H9 (cell line): ENCODE measurements at regions not wholly inside any gene's neighbourhood (a gene's known extent, or its start where the extent isn't known, plus 50 kb on each side); places are given as distances from the start of the nearest gene placed in this dataset.

ENCODE experiments used
- DNase-seq: peaks from one replicate; pipeline ENCODE4 v3.0.0-alpha.2; 2017
- H2AFZ ChIP-seq: one replicate; pipeline ENCODE4 v1.6.1; 2013; ENCODE audit warnings: mild to moderate bottlenecking, low read length, control low read depth, moderate library complexity
- H2AK5ac ChIP-seq: 2 replicates; pipeline ENCODE4 v1.6.1; 2013; ENCODE audit warnings: low read length, control low read depth, mixed read lengths; ENCODE audit not compliant: insufficient read length
- H2BK120ac ChIP-seq: one replicate; pipeline ENCODE4 v1.6.1; 2013; ENCODE audit warnings: low read depth, mild to moderate bottlenecking, low read length, control low read depth, inconsistent platforms; ENCODE audit not compliant: poor library complexity, severe bottlenecking
- H2BK12ac ChIP-seq: 2 replicates; pipeline ENCODE4 v1.6.1; 2013; ENCODE audit warnings: low read length, control low read depth, mixed read lengths, low read depth; ENCODE audit not compliant: insufficient read length
- H2BK15ac ChIP-seq: 2 replicates; pipeline ENCODE4 v1.6.1; 2013; ENCODE audit warnings: low read depth, low read length, control low read depth
- H2BK20ac ChIP-seq: one replicate; pipeline ENCODE4 v1.6.1; 2013; ENCODE audit warnings: low read depth, mild to moderate bottlenecking, low read length, control low read depth, inconsistent platforms; ENCODE audit not compliant: poor library complexity, severe bottlenecking
- H2BK5ac ChIP-seq: 2 replicates; pipeline ENCODE4 v1.6.1; 2013; ENCODE audit warnings: low read length, control low read depth, mixed read lengths; ENCODE audit not compliant: insufficient read length
- H3K14ac ChIP-seq: 2 replicates; pipeline ENCODE4 v1.6.1; 2013; ENCODE audit warnings: low read length, control low read depth; ENCODE audit not compliant: insufficient read depth
- H3K18ac ChIP-seq: 2 replicates; pipeline ENCODE4 v1.6.1; 2013; ENCODE audit warnings: low read depth, mild to moderate bottlenecking, mixed read lengths, low read length, control low read depth; ENCODE audit not compliant: insufficient read length
- H3K23ac ChIP-seq: 2 replicates; pipeline ENCODE4 v1.6.1; 2013; ENCODE audit warnings: low read length, control low read depth, mixed read lengths, low read depth; ENCODE audit not compliant: insufficient read length
- H3K23me2 ChIP-seq: 2 replicates; pipeline ENCODE4 v1.6.1; 2013; ENCODE audit warnings: low read depth, mild to moderate bottlenecking, mixed read lengths, low read length, control low read depth; ENCODE audit not compliant: insufficient read length, poor library complexity, severe bottlenecking
- H3K27ac ChIP-seq: 2 replicates; pipeline ENCODE4 v1.5.1; 2013; ENCODE audit warnings: low read length, control low read depth, mixed read lengths, low read depth; ENCODE audit not compliant: insufficient read length
- H3K27me3 ChIP-seq: 2 replicates; pipeline ENCODE4 v1.6.1; 2013; ENCODE audit warnings: low read length, control low read depth, inconsistent platforms; ENCODE audit not compliant: insufficient read depth
- H3K4ac ChIP-seq: 2 replicates; pipeline ENCODE4 v1.6.1; 2013; ENCODE audit warnings: low read depth, mild to moderate bottlenecking, control low read depth, inconsistent platforms, low read length, moderate library complexity
- H3K4me1 ChIP-seq: 2 replicates; pipeline ENCODE4 v1.6.1; 2013; ENCODE audit warnings: low read length, control low read depth, inconsistent platforms; ENCODE audit not compliant: insufficient read depth
- H3K4me2 ChIP-seq: 2 replicates; pipeline ENCODE4 v1.6.1; 2013; ENCODE audit warnings: low read length, control low read depth, mixed read lengths; ENCODE audit not compliant: insufficient read length, insufficient read depth
- H3K56ac ChIP-seq: 2 replicates; pipeline ENCODE4 v1.6.1; 2013; ENCODE audit warnings: low read depth, mild to moderate bottlenecking, mixed read lengths, low read length, control low read depth; ENCODE audit not compliant: insufficient read length
- H3K79me1 ChIP-seq: 2 replicates; pipeline ENCODE4 v1.6.1; 2013; ENCODE audit warnings: low read depth, mild to moderate bottlenecking, moderate library complexity, low read length, control low read depth, inconsistent platforms; ENCODE audit not compliant: insufficient read depth, poor library complexity, severe bottlenecking
- H3K79me2 ChIP-seq: 2 replicates; pipeline ENCODE4 v1.6.1; 2013; ENCODE audit warnings: low read length, control low read depth, inconsistent platforms; ENCODE audit not compliant: insufficient read depth
- H3K9ac ChIP-seq: 2 replicates; pipeline ENCODE4 v1.6.1; 2013; ENCODE audit warnings: low read length, control low read depth, mixed read lengths; ENCODE audit not compliant: insufficient read length; ENCODE audit errors: extremely low read depth
- H3K9me3 ChIP-seq: one replicate; pipeline ENCODE4 v1.6.1; 2013; ENCODE audit warnings: low read depth, low read length, inconsistent platforms; ENCODE audit not compliant: control insufficient read depth
- H3T11ph ChIP-seq: one replicate; pipeline ENCODE4 v1.6.1; 2013; ENCODE audit warnings: mild to moderate bottlenecking, low read length, control low read depth, inconsistent platforms
- H4K20me1 ChIP-seq: one replicate; pipeline ENCODE4 v1.6.1; 2013; ENCODE audit not compliant: control insufficient read depth, insufficient read length, insufficient read depth
- H4K5ac ChIP-seq: 2 replicates; pipeline ENCODE4 v1.6.1; 2013; ENCODE audit warnings: low read depth, mild to moderate bottlenecking, mixed read lengths, low read length, control low read depth; ENCODE audit not compliant: insufficient read length
- H4K8ac ChIP-seq: replicated peaks from 2 replicates; pipeline ENCODE4 v1.6.1; 2013; ENCODE audit warnings: low read length, control low read depth, mixed read lengths, low read depth; ENCODE audit not compliant: insufficient read length
- H4K91ac ChIP-seq: 2 replicates; pipeline ENCODE4 v1.6.1; 2013; ENCODE audit warnings: low read depth, mild to moderate bottlenecking, moderate library complexity, mixed read lengths, low read length, control low read depth; ENCODE audit not compliant: insufficient read length
- H3K27ac Mint-ChIP-seq, 3 experiments: 2 replicates in 2 of 3; 3 replicates in 1 of 3; pipeline ENCODE4 v1.8.0; 2020 to 2021; ENCODE audit warnings: mixed read lengths in 3 of 3, mild to moderate bottlenecking in 1 of 3, moderate library complexity in 1 of 3
- H3K27me3 Mint-ChIP-seq: 2 replicates; pipeline ENCODE4 v1.8.0; 2021; ENCODE audit warnings: low read depth, mild to moderate bottlenecking, moderate library complexity, mixed read lengths
- H3K36me3 Mint-ChIP-seq, 3 experiments: 2 replicates in 2 of 3; 3 replicates in 1 of 3; pipeline ENCODE4 v1.8.0; 2020 to 2021; ENCODE audit warnings: low read depth in 3 of 3, mixed read lengths in 3 of 3; ENCODE audit not compliant: insufficient read depth in 1 of 3
- H3K4me1 Mint-ChIP-seq, 2 experiments: 2 replicates each; pipeline ENCODE4 v1.8.0; 2020; ENCODE audit warnings: mixed read lengths in 2 of 2
- H3K4me3 Mint-ChIP-seq, 2 experiments: 2 replicates in 1 of 2; 3 replicates in 1 of 2; pipeline ENCODE4 v1.8.0; 2020 to 2021; ENCODE audit warnings: mild to moderate bottlenecking in 2 of 2, mixed read lengths in 2 of 2, moderate library complexity in 1 of 2
- H3K9me3 Mint-ChIP-seq, 2 experiments: 2 replicates in 1 of 2; 3 replicates in 1 of 2; pipeline ENCODE4 v1.8.0; 2020; ENCODE audit warnings: mild to moderate bottlenecking in 2 of 2, mixed read lengths in 2 of 2, moderate library complexity in 1 of 2
- CTCF ChIP-seq: fragments of 200-600 bp; sonication (generic); conservative IDR thresholded peaks from 3 replicates; pipeline ENCODE4 v1.8.0; 2021; ENCODE audit warnings: antibody characterized with exemption, mild to moderate bottlenecking

- Mint-ChIP-seq H3K27ac (no peak overlapping the region), H3K27me3 (no peaks in the 10 kb centered on the region), H3K36me3 (no peaks in the 10 kb centered on the region), H3K4me3 (no peak overlapping the region), H3K4me1 (no peaks in the 10 kb centered on the region), H3K9me3 (no peaks in the 10 kb centered on the region)
- no peak overlapping the region for H3K27ac ChIP-seq
- no peaks in the 10 kb centered on the region for H3K23me2 ChIP-seq
- no peak overlapping the region for H4K8ac ChIP-seq
- no peak overlapping the region for H3K18ac ChIP-seq
- H2BK15ac ChIP-seq: no peak overlapping the region
- H3K14ac ChIP-seq: no peak overlapping the region
- no peak overlapping the region for H3K9ac ChIP-seq
- H2AFZ ChIP-seq: no peak overlapping the region
- H2BK5ac ChIP-seq: no peak overlapping the region
- TF ChIP-seq CTCF: no peak
- no peaks in the 10 kb centered on the region for H3K4me1 ChIP-seq
- H2AK5ac ChIP-seq: no peak overlapping the region
- H3K79me1 ChIP-seq: no peaks in the 10 kb centered on the region
- DNase-seq: no peak
- no peaks in the 10 kb centered on the region for H3K27me3 ChIP-seq
- H3K4me2 ChIP-seq: no peak overlapping the region
- no peak overlapping the region for H2BK120ac ChIP-seq
- H3T11ph ChIP-seq: no peak overlapping the region
- H3K79me2 ChIP-seq: no peaks in the 10 kb centered on the region
- H3K4ac ChIP-seq: no peak overlapping the region
- no peak overlapping the region for H2BK12ac ChIP-seq
- H3K23ac ChIP-seq: no peak overlapping the region
- no peak overlapping the region for H4K91ac ChIP-seq
- H2BK20ac ChIP-seq: no peak overlapping the region
- H3K9me3 ChIP-seq: no peaks in the 10 kb centered on the region
- no peak overlapping the region for H4K5ac ChIP-seq
- H3K56ac ChIP-seq: no peak overlapping the region
- no peaks in the 10 kb centered on the region for H4K20me1 ChIP-seq
Observed at GRCh38 chr2:211203986-211204385, 647.6 kb downstream of the CPS1 start.
